VCaP (cell line): ENCODE measurements at regions not wholly inside any gene's neighbourhood (a gene's known extent, or its start where the extent isn't known, plus 50 kb on each side); places are given as distances from the start of the nearest gene placed in this dataset.

Experiments
- H3K27ac ChIP-seq: fragments of 450-650 bp; 2 replicates; pipeline ENCODE4 v1.5.1; 2017
- TF ChIP-seq, protein P1 (sequence below): fragments of 450-650 bp; conservative IDR thresholded peaks from 2 replicates; pipeline ENCODE4 v1.5.1; 2017; ENCODE audit warnings: mild to moderate bottlenecking, moderate library complexity

DNA sequence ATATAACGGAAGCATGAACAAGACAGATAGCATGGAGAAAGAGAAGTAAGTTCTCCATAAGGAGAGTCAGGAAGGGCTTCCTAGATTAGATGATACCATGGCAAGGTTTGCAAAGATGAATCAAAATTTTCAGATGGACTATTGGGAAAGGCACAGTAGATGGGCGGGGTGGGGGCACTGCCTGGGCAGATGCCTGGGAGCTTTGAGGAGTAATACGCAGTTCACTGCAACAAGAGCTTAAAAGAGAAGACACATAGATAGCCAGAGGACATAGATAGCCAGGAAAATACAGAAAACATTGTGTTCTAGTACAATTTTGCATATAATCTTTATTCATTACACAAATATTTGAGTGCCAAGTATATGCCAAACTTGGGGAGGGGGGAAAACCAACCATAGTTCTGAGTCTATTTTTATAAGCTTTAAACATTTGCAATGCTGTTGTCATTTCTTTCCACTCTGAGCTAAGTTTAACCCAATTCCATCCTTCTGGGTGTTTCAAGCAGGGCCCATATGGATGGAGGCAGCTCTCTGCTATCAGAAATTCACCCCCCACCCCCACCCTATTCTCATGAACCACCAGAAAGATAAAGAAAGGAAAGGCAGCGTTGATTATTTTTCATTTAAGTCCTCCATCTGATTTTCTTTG lies 120.6 kb downstream of the NUF2 start:
- TF ChIP-seq, protein P1, sequence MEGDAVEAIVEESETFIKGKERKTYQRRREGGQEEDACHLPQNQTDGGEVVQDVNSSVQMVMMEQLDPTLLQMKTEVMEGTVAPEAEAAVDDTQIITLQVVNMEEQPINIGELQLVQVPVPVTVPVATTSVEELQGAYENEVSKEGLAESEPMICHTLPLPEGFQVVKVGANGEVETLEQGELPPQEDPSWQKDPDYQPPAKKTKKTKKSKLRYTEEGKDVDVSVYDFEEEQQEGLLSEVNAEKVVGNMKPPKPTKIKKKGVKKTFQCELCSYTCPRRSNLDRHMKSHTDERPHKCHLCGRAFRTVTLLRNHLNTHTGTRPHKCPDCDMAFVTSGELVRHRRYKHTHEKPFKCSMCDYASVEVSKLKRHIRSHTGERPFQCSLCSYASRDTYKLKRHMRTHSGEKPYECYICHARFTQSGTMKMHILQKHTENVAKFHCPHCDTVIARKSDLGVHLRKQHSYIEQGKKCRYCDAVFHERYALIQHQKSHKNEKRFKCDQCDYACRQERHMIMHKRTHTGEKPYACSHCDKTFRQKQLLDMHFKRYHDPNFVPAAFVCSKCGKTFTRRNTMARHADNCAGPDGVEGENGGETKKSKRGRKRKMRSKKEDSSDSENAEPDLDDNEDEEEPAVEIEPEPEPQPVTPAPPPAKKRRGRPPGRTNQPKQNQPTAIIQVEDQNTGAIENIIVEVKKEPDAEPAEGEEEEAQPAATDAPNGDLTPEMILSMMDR, result no peak
- no peak overlapping the region for H3K27ac ChIP-seq

DNA sequence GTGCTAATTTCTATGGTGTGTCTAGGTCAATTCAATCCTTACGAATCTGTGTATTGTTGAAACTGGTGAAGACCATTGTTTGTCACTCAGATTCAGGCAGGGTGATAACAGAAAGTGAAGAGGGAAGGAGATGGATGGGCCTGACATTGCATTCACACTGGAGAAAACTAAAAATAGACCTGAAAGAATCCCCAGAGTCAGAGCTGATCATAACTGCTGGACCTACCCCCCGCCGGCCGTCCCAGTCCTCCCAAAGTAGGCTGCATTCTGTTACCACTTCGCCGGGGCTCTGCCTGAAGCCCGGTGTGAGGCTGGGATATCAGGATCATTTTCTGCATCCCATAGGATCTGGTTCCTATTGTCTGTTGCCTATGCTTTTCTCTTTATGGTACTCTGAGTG lies 121.1 kb downstream of the NUF2 start:
- H3K27ac ChIP-seq, result no peak overlapping the region
- TF ChIP-seq, protein P1, result no peak

DNA sequence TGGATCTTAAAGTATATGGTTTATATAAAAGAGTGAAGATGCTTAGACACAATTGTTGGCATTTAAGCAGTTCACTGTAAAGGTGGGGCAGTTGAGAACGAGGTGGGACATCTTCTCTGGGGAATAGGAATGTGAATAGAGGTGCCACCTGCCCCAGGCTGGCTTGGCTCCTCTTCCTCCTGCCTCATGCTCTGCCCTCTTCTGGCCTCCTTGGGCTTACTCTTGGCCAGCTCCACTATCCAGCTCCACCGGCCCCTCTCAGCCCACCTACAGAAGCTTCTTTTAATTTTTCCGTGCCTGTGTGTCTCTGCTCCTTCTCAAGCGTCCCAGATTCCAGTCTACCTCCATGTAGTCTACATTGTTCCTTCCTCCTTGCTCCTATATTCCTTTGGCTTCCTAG lies 122.1 kb downstream of the NUF2 start:
- H3K27ac ChIP-seq, result no peak overlapping the region

DNA sequence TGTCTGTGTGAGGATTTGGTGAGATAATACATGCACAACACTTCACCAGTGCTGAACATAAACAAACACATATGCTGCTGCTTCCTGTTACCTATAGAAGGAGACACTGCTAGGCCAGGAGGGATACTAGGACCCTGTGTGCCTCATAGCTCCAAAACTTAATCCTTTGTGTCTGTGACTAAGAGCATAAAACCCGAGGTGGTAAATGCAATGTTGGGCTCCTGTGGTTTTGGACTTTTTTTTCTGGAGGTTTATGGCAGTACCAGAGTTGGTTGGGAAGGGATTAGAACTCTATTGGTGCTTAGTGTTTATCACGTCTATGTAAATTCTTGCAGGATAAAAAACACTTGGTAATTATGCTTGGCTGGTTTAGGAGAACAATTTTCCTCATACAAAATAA lies 122.9 kb downstream of the NUF2 start:
- TF ChIP-seq, protein P1, result no peak
- H3K27ac ChIP-seq, result no peak overlapping the region

More for the DNA sequence above, 122.1 kb downstream of the NUF2 start:
- TF ChIP-seq, protein P1, result no peak

DNA sequence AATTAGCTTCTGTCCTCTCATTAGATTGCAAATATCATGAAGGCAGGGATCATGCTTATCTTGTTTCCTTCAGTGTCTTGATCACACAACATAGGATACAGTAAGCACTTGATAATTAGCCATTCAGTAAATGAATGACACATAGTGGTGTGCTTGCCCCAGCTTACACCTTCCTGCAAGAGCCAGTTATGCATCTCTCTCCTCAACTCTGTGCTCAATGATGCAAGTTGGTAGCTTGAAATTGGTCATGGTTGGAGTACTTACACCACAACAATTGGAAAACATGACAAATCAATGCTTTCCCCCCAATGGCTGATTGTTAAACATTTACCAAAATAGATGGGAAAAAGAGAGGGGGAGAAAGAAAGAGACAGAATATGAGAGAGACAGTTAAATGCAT lies 129.2 kb downstream of the NUF2 start:
- TF ChIP-seq, protein P1, result no peak
- no peak overlapping the region for H3K27ac ChIP-seq

DNA sequence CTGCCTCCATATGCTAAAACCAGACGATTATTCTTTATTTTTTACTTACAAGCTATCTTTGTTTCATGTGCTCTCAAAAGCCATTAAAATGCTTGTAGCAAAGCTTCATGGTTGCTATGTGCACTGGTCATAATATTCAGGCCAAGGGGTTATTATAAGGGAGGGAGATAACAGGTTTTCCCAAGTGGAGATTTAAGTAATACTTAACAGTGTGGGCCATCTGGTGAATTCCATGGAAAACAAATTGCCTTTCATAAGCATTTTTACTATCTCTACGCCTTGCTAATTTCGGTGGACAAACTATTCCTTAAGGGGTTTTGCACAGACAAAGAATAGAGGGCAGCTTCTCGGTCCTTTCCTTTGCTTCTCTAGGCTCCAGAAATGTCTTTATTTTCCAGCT lies 137.8 kb downstream of the NUF2 start:
- H3K27ac ChIP-seq, result no peak overlapping the region
- TF ChIP-seq, protein P1, result no peak

DNA sequence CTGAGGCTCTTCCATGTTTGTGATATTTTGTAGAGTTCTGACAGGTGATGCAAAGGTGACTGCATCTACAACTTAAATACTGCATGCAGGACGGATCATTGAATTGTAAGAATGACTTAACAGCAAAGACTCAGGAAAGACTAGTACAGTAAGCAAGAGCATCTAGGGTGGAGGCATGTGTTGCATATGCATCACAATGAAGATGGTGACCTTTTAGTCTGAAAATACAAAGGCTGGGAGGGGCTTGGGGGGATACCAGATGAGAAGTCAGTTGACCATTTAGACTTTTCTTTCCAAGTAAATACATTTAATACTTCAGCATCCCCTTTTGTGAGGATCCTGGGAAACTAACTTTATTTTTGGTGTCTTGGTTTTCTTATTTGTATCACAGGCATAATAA lies 145.5 kb downstream of the NUF2 start:
- no peak overlapping the region for H3K27ac ChIP-seq
- TF ChIP-seq, protein P1, result no peak
